Fibroblast of peridontal ligament (primary cell): ENCODE measurements at regions not wholly inside any gene's neighbourhood (a gene's known extent, or its start where the extent isn't known, plus 50 kb on each side); places are given as distances from the start of the nearest gene placed in this dataset.
"Not testable (repeated sequence)": the region's sequence is repeated elsewhere in the genome, so short reads cannot be mapped to it uniquely, and the experiment has no call there.

Source experiments
- DNase-seq: peaks from one replicate; pipeline ENCODE4 v3.0.0-alpha.2; 2010; ENCODE audit errors: extremely low read depth

DNA sequence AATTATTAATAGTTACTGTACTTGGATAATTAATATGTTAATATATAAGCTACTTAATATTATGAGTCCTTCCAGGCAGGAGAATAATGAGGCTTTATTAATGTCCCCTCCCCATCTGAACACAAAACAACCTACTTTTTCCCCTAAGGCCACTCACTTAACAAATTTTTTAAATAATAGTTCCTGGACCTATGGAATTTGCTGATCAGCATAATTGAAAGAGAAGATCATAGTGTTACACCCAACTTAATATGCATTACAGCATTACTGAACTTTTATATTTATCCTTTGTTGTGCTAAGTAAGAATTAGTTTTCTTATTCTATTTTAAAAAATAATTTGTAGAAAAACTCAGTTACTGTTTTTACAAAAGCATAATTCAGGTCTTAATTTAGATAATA, 1537.7 kb upstream of the GOT2 start:
- no peak for DNase-seq

DNA sequence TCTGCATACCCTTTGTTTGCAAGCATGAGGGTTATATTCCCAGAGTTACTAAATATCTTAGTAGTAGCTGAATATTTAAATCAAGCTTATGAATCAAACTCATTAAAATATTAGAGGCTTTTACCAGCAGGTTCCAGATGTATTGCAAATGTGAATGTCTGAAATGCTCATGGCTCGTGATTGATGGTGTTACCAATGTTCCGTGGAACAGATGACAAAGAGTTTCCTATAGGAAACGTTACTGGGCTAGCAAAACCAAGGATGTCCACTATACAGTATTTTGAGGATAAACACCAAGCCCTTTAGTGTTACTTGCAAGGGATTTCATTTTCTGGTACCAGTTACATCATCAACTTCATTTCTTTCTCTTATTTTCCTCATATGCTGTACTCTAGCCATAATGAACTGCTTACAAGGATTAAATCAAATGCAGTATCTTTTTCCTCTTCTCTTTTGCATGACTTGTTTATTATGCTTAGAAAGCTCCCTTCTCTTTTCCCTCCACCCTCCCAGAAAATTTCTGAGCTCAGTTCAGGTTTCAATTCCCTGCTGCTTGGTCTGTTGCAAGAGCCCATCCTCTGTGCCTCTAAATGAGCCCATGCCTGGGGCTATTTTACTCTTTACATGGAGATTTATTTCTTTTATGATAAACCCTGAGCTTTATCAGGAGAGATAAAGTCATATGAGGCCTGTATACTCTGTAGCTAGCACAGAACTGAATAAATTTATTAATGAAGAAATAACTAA, 1537.1 kb upstream of the GOT2 start:
- no peak for DNase-seq

DNA sequence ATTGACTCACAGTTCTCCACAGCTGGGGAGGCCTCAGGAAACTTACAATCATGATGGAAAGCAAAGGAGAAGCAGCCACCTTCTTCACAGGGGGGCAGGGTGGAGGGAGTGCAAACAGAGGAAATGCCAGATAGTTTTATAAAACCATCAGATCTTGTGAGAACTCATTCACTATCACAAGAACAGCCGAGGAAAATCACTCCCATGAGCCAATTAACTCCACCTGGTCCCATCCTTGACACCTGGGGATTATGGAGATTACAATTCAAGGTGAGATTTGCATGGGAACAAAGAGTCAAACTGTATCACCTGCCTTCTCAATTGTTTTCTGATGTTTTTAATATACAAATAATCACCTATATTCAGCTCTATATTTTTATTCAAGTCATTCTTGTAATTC, 1527.3 kb upstream of the GOT2 start:
- no peak for DNase-seq

DNA sequence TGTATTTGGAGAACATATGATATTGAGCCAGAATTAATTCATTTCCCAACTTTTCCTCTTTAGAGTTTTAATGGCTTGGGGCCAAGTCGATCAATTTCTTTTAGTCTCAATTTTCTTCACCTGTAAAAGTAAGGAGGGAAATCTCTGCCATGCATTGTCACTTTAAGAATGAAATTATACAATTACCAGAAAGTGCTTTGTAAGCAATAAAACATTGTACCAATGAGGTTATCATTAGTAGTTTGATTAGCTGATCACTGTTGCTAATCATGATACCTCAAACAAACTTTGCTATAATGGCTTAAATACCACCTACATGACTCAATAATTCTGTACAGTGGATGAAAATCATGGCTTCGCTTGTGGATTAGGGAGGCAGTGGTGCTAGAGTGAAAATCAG, 1525.8 kb upstream of the GOT2 start:
- no peak for DNase-seq

DNA sequence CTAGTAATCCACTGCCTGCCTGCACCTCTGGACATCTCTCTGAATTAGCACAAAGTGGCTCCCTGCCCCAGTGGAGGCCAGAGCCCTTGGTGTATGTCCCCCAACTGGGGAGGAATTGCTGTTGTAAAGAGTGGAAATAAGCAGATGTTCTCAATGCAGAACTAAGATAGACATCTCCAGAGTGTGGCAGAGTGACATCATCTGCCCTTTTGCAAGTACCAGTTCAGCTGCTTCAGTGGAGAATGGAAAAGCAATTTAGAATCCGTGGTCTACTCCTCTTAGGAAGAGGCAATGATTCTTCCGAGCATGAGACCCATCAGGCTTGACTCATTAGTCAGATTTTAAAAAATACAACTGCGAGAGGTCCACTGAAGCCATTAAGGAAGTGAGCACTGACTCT, 1512.0 kb upstream of the GOT2 start:
- no peak for DNase-seq

DNA sequence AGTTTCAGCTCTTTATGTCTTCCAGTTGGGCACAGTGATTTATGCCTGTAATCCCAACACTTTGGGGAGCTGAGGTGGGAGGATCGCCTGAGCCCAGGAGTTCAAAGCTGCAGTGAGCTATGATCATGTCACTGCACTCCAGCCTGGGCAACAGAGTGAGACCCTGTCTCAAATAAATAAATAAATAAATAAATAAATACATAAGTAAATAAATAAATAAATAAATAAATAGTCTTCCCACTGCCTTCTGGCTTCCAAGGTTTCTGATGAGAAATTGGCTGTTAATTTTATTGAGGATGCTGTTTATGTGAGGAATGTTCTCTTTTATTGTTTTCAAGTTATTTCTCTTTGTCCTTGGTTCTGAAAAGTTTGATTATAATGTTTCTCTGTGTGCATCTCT, 1507.6 kb upstream of the GOT2 start:
- no peak for DNase-seq

DNA sequence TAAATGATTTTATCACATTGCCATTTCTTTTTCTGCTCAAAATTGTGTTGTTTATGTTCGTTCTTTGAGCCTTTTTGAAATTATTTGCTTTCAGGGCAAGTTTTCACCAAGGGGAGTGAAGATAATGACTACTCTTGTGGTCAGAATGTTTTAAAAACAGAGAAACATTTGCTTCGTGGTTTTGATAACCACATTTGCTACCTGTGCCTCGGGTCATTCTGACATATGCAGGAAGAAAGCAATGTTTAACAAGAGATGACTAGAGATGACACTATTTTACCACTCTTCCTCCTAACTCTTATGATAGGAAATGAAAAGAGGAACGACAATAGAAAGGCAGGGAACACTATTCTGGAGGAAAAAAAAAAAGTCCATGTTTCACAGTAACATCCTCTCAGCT, 1496.5 kb upstream of the GOT2 start:
- no peak for DNase-seq

DNA sequence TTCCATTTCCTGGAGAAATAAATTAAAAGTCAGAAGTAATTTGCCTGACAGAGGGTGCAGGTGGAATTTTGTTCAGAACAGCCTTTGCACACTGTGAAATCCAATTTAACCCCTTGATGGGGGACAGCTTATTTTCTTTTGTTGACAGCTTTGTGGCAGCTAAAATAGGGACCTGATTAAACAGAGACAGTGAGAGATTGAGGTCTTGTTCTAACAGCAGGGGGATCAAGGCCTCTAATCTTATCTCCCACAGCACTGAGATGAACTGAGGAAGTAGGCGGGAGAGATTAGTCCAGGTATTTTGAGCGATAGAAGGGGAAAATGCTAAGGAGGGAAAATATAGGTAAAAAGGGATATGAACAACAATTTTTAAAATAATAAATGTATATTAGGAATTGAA, 1491.4 kb upstream of the GOT2 start:
- DNase-seq = no peak

DNA sequence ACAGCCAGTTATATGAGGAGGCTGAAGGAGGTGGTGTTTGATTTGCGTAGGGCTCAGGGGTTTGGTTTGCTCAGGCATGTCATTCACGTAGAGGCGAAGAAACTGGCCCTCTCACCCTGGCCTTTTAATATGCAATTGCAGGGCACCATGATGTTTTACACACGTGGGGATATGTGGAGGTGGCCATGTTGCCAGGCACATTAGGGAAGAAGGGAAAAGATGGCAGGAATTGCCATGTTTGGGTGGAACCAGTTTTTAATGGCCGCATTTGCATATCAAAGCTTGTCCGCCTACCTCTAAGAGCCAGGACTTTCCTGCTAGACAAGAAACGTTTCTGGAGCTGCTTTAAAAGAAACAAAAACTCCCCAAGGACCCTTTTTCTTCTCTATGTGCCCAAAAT, 1483.7 kb upstream of the GOT2 start:
- DNase-seq = no peak

DNA sequence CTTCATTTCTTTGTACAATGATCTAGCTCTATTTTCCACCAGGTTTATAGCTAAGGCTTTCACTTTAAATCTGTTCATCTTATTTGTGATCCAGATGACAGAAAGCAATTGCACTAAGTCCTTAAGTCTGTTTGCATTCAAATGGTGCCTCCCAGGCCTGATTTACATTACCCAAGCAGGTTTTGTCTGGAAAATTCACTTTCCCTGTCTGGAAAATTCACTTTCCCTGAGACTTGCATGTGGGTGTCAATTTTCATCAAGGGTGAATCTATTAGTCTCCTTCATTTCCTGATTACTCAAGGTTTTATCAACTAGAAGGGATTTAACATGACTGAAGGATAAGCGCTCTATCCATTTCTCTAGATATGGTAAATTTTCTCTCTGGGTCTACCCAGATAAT, 1480.2 kb upstream of the GOT2 start:
- no peak for DNase-seq

DNA sequence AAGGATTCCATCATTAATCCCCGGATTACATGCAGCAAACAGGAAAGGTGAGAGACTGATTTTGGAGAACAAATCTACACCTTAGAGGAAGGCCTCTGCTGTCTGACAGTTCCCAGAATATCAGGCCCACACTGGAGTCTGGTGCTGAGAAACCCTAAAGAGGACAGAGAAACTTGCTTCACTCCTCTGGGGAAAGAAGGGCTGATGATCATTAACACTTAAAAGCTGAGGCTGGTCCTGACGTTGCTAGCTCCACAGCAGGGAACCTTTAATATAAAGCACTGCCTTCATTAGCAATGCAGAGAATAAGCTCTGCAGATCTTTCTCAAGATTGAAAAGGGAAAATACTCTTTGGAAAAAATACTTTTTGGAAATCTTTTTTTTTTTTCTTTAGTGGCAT, 1472.4 kb upstream of the GOT2 start:
- DNase-seq = no peak

DNA sequence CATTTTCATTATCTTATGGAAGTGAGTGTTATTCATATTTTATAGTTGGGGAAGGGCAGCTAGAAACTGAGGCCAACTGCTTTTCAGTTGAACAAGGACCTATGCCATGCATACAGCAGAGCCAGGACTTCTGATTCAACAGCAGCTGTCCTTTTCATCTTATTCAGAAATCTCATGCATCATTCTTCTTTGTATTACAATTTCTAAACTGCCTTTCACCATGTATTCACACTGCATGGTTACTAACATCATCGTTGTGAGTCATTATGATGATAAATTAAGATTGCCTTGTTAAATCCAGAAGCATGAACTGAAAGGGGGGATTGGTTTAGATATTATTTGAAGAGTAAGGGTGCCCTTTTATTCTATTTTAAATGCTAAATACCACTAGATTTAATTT, 1470.1 kb upstream of the GOT2 start:
- peak; percentile 67 for DNase-seq

DNA sequence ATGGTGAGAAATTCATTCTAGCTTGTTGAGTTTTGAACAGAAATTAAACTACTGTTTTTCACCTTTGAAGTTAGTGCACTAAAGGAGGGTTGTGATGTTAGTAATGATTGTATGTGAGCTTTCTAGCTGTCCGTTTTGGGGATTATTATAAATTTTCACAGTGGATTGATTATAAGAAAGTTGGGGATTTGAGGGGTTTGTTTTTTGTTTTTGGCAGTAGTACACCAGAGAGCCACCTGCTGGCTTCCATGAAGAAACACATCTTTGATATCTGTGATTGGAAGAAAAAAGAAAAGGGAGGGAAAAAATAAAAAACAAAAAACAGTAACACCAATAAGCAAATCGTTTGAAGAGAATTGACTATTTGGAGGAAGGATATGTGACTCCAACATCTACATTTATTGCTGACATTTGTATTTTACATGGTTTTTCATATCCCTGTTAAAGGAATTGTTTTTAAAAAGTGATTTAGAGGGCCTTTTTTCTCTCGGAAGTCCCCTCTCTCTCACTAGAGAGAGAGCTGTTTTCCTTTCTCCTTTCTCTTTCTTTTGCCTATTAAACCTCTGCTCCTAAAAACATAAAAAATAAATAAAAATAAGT, 1469.5 kb upstream of the GOT2 start:
- peak; percentile 69 for DNase-seq

DNA sequence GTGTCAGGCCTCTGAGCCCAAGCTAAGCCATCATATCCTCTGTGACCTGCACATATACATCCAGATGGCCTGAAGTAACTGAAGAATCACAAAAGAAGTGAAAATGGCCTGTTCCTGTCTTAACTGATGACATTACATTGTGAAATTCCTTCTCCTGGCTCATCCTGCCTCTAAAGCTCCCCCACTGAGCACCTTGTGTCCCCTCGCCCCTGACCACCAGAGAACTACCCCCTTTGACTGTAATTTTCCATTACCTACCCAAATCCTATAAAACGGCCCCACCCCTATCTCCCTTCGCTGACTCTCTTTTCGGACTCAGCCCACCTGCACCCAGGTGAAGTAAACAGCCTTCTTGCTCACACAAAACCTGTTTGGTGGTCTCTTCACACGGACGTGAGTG, 1466.6 kb upstream of the GOT2 start:
- DNase-seq = not testable (repeated sequence)

DNA sequence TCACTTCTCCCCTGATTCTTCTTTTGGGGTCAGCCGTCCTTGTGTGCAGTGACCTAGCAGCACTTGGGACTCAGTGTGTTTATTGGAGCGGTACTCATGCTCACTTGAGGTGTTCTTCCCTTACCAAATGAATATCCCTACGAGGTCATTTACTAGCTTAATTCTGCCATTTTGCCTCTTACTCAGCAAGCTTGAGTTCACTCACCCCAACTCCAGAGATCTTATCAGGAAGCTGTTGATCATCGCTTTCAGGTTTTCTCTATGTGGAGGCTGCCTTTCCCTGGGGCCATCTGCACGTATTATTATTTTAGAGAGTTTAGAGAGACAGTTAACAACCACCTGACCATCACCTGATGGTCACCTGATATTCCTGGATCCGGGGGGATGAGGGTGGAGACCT, 1466.0 kb upstream of the GOT2 start:
- no peak for DNase-seq

DNA sequence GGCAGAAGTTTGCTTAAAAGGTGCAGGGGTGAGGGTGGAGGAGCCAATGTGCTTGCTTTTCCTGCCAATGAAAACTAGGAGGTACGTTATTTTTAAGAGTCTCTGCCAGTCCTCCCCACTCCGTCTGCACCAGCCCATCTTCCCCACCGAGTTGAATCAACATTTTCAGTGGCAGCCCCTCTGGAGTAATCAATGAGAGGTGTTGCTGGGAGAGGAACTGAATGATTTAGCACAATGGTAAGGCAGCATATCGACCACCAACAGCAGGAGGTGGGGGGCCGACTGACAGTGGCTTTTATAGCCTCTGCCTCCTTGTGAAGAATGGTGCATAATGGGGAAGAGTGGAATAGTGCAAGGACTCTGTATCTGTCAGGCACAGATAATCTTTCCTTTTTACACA, 1465.0 kb upstream of the GOT2 start:
- DNase-seq = no peak

DNA sequence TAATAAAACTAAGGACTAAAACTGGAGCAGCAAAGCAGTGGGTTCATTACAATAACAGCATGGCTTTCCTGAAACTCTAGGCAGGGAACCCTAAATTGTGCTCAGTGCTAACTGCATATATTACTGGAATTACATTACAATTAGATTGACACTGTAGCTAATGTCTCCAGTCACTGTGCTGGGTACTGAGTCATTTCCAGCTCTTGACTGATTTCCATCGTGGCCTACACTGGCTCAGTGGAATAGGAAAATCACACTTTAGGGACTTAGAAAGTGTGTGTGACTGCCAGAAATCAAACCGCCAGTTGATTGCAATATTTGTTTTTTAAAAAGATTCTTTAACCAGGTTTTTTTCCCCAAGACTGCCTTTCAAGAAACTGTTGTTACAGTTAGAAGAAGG, 1447.4 kb upstream of the GOT2 start:
- DNase-seq = no peak

DNA sequence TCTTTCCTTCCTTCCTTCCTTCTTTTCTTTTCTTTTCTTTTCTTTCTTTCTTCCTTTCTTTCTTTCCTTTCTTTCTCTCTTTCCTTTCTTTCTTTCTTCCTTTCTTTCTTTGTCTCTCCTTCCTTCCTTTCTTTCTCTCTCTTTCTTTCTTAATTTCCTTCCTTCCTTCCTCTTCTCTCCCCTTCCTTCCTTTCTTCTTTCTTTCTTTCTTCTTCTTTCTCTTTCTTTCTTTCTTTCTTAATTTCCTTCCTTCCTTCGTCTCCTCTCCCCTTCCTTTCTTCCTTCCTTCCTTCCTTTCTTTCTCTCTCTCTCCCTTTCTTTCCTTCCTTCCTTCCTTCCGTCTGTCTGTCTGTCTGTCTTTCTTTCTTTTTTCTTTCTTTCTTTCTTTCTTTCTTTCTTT, 1446.5 kb upstream of the GOT2 start:
- no peak for DNase-seq

DNA sequence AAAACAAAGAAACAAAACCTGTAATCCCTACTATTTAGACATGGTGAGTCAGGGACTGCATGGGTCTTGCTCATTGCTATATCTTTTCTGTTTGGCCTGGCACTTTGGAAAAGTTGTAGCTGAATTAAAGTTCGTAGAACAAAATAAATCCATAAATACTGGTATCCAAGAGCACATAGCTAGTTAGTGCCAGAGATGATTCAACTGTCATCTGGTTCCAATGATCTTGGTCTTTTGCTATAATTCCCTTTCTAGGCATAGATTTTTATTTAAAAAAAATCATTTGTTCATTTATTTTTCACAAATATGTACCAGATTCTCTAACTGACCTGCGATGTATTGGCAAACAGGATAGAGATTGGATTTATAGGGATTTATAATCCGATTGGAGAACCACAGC, 1436.1 kb upstream of the GOT2 start:
- peak; percentile 45 for DNase-seq

DNA sequence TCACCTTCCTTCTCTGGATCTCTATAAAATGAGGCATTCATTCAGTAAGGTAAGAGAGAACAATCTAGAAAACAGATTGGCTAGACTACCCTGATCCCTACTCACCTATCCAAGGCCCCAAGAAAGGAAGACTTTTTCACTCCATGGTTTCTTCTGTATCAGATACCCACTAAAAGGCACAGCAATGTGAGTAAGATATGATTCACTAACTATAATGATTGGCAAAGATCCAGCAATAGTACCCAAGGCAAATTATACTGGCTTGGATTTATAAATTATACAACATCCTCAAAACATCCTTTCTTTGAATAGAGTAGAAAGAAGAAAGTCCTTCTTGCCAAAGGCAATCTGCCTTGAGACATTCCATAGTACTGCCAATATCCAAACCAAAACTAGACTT, 1432.0 kb upstream of the GOT2 start:
- DNase-seq = peak; percentile 23

DNA sequence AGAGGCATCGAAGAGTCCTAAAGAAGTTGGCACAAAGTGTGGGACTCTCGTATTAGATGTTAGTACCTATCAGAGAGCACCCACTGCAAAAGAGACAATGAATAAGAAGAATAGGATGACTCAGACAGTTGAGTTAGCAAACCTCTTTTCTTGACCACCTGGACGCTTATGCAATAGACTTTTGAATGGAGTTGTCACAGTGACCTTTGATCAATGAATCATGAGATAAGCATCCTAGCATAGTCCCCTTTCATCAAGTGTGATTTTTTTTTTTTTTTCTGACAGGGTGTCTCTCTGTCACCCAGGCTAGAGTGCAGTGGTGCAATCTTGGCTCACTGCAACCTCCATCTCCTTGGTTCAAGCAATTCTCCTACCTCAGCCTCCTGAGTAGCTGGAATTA, 1417.9 kb upstream of the GOT2 start:
- no peak for DNase-seq

DNA sequence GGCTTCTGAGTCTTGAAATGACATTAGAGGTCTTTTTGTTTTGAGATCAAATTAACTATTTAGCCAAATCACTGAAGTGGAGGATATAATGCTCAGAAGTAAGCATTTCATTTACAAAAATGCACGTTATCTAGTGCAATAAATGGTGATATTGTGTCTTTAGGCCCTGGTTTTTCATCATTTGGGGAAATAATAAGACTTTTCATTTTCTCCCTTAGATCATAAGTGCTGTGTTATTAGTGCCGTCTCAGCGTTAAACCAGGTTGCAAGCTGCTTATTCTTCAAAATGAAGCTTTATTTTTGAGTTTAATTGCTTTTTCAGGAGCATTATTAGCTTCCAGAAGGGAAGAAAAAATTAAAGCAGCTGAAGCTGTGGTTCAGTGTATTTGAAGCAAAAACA, 1416.8 kb upstream of the GOT2 start:
- no peak for DNase-seq

DNA sequence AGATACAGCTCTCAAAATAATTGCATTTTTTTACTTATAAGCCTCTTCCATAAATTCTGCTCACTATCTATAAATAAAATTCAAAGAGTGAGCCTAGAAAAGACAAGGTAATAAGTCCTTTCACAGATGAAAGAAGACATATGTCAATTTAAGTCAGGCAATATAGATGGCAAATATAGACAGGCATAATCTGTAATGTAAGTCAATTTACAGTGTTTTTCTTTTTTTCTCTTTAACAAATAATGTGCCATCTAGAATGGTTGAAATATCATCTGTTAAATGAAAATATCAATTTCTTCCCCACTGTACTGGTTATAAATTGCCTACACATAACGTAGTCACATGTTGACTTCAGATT, 1409.2 kb upstream of the GOT2 start:
- no peak for DNase-seq
